Omental fat pad (tissue), 3 donors: ENCODE measurements at regions not wholly inside any gene's neighbourhood (a gene's known extent, or its start where the extent isn't known, plus 50 kb on each side); places are given as distances from the start of the nearest gene placed in this dataset.

ENCODE experiments used
- ATAC-seq: fragments of 150-250 bp; one replicate; pipeline ENCODE4 v1.9.1; 2016; ENCODE audit warnings: mild to moderate bottlenecking, moderate library complexity; ENCODE audit not compliant: low FRiP score
- DNase-seq: peaks from one replicate; pipeline ENCODE4 v3.0.0-alpha.2; 2019; ENCODE audit warnings: low spot score
- TF ChIP-seq, protein P1 (sequence below), 3 donors: fragments of 450-650 bp; IDR thresholded peaks; one replicate each; pipeline ENCODE4 v1.5.1; 2016 to 2017; ENCODE audit warnings: antibody characterized with exemption in 3 of 3, mild to moderate bottlenecking in 3 of 3, moderate library complexity in 2 of 3

DNA sequence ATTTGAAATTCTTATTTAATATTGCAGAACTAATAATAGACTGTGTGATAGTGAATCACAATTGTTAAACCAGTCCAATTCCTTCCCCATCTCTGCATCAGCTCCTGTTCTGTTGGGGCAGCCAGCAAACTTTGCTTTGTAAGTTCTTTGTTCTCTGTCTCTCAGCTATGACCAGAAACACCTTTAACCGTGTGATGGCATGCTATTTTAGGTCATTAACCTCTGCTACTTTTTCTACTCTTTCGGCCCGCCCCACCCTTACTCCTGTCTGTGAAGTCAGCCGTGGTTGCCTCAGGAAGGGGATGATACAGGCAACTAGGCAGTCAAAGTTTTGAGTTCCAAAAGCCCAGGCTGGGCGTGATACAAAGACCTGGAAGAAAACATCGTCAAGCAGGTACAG lies 51.3 kb upstream of the EGFL6 start:
- DNase-seq (no peak), ATAC-seq (no peak)
- TF ChIP-seq, protein P1, sequence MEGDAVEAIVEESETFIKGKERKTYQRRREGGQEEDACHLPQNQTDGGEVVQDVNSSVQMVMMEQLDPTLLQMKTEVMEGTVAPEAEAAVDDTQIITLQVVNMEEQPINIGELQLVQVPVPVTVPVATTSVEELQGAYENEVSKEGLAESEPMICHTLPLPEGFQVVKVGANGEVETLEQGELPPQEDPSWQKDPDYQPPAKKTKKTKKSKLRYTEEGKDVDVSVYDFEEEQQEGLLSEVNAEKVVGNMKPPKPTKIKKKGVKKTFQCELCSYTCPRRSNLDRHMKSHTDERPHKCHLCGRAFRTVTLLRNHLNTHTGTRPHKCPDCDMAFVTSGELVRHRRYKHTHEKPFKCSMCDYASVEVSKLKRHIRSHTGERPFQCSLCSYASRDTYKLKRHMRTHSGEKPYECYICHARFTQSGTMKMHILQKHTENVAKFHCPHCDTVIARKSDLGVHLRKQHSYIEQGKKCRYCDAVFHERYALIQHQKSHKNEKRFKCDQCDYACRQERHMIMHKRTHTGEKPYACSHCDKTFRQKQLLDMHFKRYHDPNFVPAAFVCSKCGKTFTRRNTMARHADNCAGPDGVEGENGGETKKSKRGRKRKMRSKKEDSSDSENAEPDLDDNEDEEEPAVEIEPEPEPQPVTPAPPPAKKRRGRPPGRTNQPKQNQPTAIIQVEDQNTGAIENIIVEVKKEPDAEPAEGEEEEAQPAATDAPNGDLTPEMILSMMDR (IDR thresholded peaks at IDR 0.05) = no peak

DNA sequence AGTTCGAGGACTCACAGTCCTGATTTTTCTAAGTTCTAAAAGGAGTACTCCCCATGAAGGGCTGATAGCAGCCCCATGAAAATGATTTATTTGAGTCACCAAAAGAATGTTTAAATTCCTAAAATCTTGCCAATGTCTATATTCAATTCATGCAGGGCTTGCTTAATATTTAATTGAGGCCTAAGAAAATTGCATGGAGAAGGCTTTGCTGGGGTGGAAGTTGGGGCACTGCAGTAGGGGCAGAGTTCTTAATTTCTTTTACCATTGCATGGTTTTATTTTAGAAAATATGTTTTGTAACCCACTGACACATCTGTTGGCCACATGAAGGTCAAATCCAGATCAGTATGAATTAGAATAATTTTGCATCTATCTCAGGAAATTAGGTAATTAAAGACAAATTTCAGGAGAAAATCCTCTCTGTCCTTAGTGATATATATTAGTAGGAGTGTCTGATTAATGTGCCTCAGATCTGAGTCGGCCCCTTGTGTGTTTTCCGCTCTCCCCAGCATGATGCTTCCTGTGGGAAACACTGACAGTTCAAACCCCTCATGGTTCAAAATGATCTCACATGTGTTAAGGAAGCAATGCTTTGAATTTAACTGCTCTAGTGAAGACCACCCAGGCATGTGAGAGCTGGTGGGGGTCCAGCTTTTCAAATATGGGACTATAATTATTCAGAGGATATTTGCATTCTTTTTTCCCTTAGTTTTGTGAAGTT lies 54.0 kb upstream of the EGFL6 start:
- no peak for ATAC-seq
- TF ChIP-seq, protein P1 (IDR thresholded peaks at IDR 0.05) = no peak
- no peak for DNase-seq

- DNase-seq (no peak), ATAC-seq (no peak)
- TF ChIP-seq, protein P1 (IDR thresholded peaks at IDR 0.05) = no peak
These were observed 57.5 kb upstream of the EGFL6 start for GRCh38 chrX:13511944-13512330.

DNA sequence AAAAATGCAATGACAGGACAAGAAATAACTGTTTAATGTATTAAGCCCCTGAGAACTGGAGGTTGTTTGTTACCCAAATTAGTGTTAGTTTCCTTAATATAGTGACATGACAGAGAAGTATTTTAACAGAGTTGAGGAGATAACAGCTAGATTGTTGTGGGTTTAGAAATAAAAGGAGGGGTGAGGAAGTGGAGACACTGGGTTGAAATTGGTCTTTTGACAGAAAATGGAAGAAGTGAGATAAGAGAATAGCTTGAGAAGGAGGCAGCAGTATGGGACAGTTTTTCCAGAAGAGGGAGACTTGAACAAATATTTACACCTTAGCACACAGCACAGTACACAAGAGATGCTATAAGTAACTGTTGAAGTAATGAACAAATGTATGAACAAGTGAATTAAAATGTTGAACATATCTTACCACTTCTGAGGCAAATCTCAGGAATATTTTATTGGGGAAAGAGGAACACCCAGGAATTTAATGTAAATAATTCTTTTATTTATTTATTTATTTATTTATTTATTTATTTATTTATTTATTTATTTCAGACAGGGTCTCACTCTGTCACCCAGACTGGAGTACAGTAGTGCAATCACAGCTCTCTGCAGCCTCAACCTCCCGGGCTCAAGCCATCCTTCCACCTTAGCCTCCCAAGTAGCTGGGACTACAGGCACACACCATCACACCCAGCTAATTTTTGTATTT lies 58.0 kb upstream of the EGFL6 start:
- no peak for ATAC-seq
- DNase-seq = no peak
- TF ChIP-seq, protein P1 (IDR thresholded peaks at IDR 0.05) = no peak

GRCh38 chrX:13507893-13508292 lies 61.5 kb upstream of the EGFL6 start:
- ATAC-seq (no peak), DNase-seq (no peak)
- TF ChIP-seq, protein P1 (IDR thresholded peaks at IDR 0.05) = no peak

DNA sequence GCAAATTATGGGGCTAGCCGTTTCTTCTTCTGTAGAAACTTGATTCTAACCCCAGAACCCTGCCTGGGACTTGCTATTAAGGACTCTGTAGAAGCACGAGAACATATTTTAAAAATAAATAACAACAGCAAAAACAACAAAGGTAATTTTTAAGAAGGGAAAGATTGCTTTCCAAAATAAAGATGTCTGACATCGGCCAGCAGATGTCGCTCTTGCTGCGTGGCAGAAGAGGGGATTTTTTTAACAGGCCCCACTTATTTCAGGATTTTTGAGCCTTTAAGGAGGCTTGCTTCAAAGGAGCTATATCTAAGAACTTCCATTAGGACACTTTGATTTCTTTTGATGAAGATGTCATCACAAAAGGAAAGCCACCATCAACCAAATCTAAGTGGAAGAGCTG lies 62.8 kb upstream of the EGFL6 start:
- ATAC-seq (no peak), DNase-seq (no peak)
- TF ChIP-seq, protein P1 (IDR thresholded peaks at IDR 0.05) = peak in 1 of 3 donors; percentile 34

GRCh38 chrX:13502590-13502989 lies 66.8 kb upstream of the EGFL6 start:
- ATAC-seq (no peak), DNase-seq (no peak)
- TF ChIP-seq, protein P1 (IDR thresholded peaks at IDR 0.05) = no peak
